Osteocyte (in vitro differentiated cells): ENCODE measurements at regions not wholly inside any gene's neighbourhood (a gene's known extent, or its start where the extent isn't known, plus 50 kb on each side); places are given as distances from the start of the nearest gene placed in this dataset.

ENCODE experiments used
- DNase-seq: peaks from one replicate; pipeline ENCODE4 v3.0.0; 2021; ENCODE audit warnings: mixed read lengths; ENCODE audit not compliant: unreplicated experiment; ENCODE audit errors: extremely low spot score
- H3K27ac Mint-ChIP-seq: one replicate; pipeline ENCODE4 v1.8.0; 2021; ENCODE audit warnings: mild to moderate bottlenecking, mixed read lengths; ENCODE audit not compliant: unreplicated experiment
- H3K27me3 Mint-ChIP-seq: one replicate; pipeline ENCODE4 v1.8.0; 2021; ENCODE audit warnings: mixed read lengths; ENCODE audit not compliant: unreplicated experiment
- H3K36me3 Mint-ChIP-seq: one replicate; pipeline ENCODE4 v1.8.0; 2021; ENCODE audit warnings: mixed read lengths; ENCODE audit not compliant: unreplicated experiment
- H3K4me1 Mint-ChIP-seq: one replicate; pipeline ENCODE4 v1.8.0; 2021; ENCODE audit warnings: mixed read lengths; ENCODE audit not compliant: unreplicated experiment
- H3K4me3 Mint-ChIP-seq: one replicate; pipeline ENCODE4 v1.8.0; 2021; ENCODE audit warnings: mild to moderate bottlenecking, moderate library complexity, mixed read lengths; ENCODE audit not compliant: unreplicated experiment
- H3K9me3 Mint-ChIP-seq: one replicate; pipeline ENCODE4 v1.8.0; 2021; ENCODE audit warnings: mixed read lengths; ENCODE audit not compliant: unreplicated experiment
- TF ChIP-seq, protein P1 (sequence below): fragments of 200-600 bp; sonication (generic); IDR thresholded peaks from 2 replicates; pipeline ENCODE4 v1.5.0; 2021; ENCODE audit warnings: antibody characterized with exemption, mild to moderate bottlenecking, moderate library complexity

DNA sequence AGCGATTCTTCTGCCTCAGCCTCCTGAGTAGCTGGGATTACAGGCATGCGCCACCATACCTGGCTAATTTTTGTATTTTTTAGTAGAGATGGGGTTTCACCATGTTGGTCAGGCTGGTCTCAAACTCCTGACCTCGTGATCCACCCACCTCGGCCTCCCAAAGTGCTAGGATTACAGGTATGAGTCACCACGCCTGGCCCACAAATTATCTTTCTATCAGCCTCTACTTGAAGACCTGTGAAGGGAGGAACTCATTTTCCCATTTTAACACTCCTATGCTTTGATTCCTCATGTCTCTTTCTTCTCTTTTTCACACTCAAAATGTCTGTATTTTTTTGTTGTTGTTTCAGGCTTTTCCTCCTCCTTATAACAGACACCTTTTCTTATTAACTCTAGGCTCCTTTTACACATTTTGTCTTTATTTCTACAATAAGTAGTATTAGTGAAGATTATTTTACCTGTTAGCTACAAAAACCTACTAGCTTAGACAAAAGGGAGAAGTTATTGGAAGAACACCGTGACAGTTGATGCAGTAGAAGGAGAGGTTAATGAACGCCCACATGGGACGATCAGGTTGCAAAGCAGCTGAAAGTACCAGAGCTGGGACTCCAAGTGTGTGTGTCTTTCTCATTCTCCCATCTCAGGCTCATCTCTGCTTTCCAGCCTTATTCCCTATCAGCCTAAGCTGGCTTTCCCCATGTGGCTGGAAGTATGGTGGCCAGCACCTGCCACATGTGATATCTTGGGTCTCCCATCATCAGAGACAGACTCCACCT is 97.6 kb upstream of the AGAP1 start:
- no peak overlapping the region for H3K27ac Mint-ChIP-seq
- DNase-seq, result no peak
- H3K4me1 Mint-ChIP-seq, result no peaks in the 10 kb centered on the region
- H3K9me3 Mint-ChIP-seq, result no peaks in the 10 kb centered on the region
- H3K27me3 Mint-ChIP-seq, result peaks cover 21% of the 10 kb centered on the region
- TF ChIP-seq, protein P1, sequence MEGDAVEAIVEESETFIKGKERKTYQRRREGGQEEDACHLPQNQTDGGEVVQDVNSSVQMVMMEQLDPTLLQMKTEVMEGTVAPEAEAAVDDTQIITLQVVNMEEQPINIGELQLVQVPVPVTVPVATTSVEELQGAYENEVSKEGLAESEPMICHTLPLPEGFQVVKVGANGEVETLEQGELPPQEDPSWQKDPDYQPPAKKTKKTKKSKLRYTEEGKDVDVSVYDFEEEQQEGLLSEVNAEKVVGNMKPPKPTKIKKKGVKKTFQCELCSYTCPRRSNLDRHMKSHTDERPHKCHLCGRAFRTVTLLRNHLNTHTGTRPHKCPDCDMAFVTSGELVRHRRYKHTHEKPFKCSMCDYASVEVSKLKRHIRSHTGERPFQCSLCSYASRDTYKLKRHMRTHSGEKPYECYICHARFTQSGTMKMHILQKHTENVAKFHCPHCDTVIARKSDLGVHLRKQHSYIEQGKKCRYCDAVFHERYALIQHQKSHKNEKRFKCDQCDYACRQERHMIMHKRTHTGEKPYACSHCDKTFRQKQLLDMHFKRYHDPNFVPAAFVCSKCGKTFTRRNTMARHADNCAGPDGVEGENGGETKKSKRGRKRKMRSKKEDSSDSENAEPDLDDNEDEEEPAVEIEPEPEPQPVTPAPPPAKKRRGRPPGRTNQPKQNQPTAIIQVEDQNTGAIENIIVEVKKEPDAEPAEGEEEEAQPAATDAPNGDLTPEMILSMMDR, result no peak
- H3K4me3 Mint-ChIP-seq, result no peak overlapping the region
- H3K36me3 Mint-ChIP-seq, result no peaks in the 10 kb centered on the region

GRCh38 chr2:235398321-235398720 is 95.5 kb upstream of the AGAP1 start:
- H3K27me3 Mint-ChIP-seq, result peaks cover 32% of the 10 kb centered on the region
- no peak overlapping the region for H3K27ac Mint-ChIP-seq
- TF ChIP-seq, protein P1, result no peak
- no peak overlapping the region for H3K4me3 Mint-ChIP-seq
- no peaks in the 10 kb centered on the region for H3K36me3 Mint-ChIP-seq
- no peaks in the 10 kb centered on the region for H3K4me1 Mint-ChIP-seq
- no peaks in the 10 kb centered on the region for H3K9me3 Mint-ChIP-seq
- no peak for DNase-seq

GRCh38 chr2:235399895-235400294 is 93.9 kb upstream of the AGAP1 start:
- TF ChIP-seq, protein P1, result no peak
- Mint-ChIP-seq H3K27ac (no peak overlapping the region), H3K4me3 (no peak overlapping the region), H3K4me1 (no peaks in the 10 kb centered on the region), H3K36me3 (no peaks in the 10 kb centered on the region), H3K27me3 (peaks cover 32% of the 10 kb centered on the region), H3K9me3 (no peaks in the 10 kb centered on the region)
- no peak for DNase-seq

- no peak for DNase-seq
Measured at GRCh38 chr2:235402422-235402821, 91.4 kb upstream of the AGAP1 start.

More at GRCh38 chr2:235402422-235402821, 91.4 kb upstream of the AGAP1 start:
- Mint-ChIP-seq H3K27ac (no peak overlapping the region), H3K9me3 (no peaks in the 10 kb centered on the region), H3K4me3 (no peak overlapping the region), H3K27me3 (peaks cover 39% of the 10 kb centered on the region), H3K4me1 (no peaks in the 10 kb centered on the region), H3K36me3 (no peaks in the 10 kb centered on the region)
- TF ChIP-seq, protein P1, result no peak
